DND-41 (cell line): ENCODE measurements at regions not wholly inside any gene's neighbourhood (a gene's known extent, or its start where the extent isn't known, plus 50 kb on each side); places are given as distances from the start of the nearest gene placed in this dataset.

Source experiments
- ATAC-seq: fragments of 200-7000 bp; cut with Tn5 transposase; 3 replicates; pipeline ENCODE4 v1.9.1; 2021; ENCODE audit warnings: low read depth; ENCODE audit not compliant: insufficient read depth
- DNase-seq: peaks from one replicate; pipeline ENCODE4 v3.0.0-alpha.2; 2020
- H2AFZ ChIP-seq: 2 replicates; pipeline ENCODE4 v1.6.0; 2012; ENCODE audit warnings: low read depth, low read length
- H3K27ac ChIP-seq: 2 replicates; pipeline ENCODE4 v1.5.1; 2012; ENCODE audit warnings: low read length, inconsistent platforms
- H3K27me3 ChIP-seq: fragments of 200-600 bp; sonication (generic); 2 replicates; pipeline ENCODE4 v1.6.0; 2012; ENCODE audit warnings: low read length, mild to moderate bottlenecking, inconsistent platforms; ENCODE audit not compliant: insufficient read depth, poor library complexity
- H3K36me3 ChIP-seq: 2 replicates; pipeline ENCODE4 v1.5.1; 2012; ENCODE audit warnings: low read length, inconsistent platforms; ENCODE audit not compliant: insufficient read depth
- H3K4me1 ChIP-seq: 2 replicates; pipeline ENCODE4 v1.5.1; 2012; ENCODE audit warnings: mild to moderate bottlenecking, low read length; ENCODE audit not compliant: insufficient read depth
- H3K4me2 ChIP-seq: 2 replicates; pipeline ENCODE4 v1.6.0; 2012; ENCODE audit warnings: mild to moderate bottlenecking, moderate library complexity, low read length, inconsistent platforms; ENCODE audit not compliant: insufficient read depth
- H3K4me3 ChIP-seq, 2 experiments: fragments of 200-600 bp in 1 of 2; shearing (Covaris generic) in 1 of 2; 2 replicates each; pipeline ENCODE4 v1.5.1; 2012 to 2016; ENCODE audit warnings: inconsistent platforms in 2 of 2, low read length in 2 of 2, mild to moderate bottlenecking in 2 of 2, low read depth in 1 of 2, moderate library complexity in 1 of 2
- H3K79me2 ChIP-seq: 2 replicates; pipeline ENCODE4 v1.6.0; 2012; ENCODE audit warnings: low read length, inconsistent platforms; ENCODE audit not compliant: insufficient read depth
- H3K9ac ChIP-seq: 2 replicates; pipeline ENCODE4 v1.6.0; 2012; ENCODE audit warnings: low read depth, mild to moderate bottlenecking, inconsistent platforms, low read length, moderate library complexity
- H3K9me3 ChIP-seq: 2 replicates; pipeline ENCODE4 v1.5.1; 2012; ENCODE audit warnings: low read length, moderate library complexity, mild to moderate bottlenecking, inconsistent platforms; ENCODE audit not compliant: insufficient read depth, severe bottlenecking
- H4K20me1 ChIP-seq: 2 replicates; pipeline ENCODE4 v1.6.0; 2012; ENCODE audit warnings: low read length; ENCODE audit not compliant: insufficient read depth
- EZH2 ChIP-seq: IDR thresholded peaks from 3 replicates; pipeline ENCODE4 v1.6.1; 2012; ENCODE audit warnings: borderline replicate concordance, low read depth, mild to moderate bottlenecking, moderate library complexity, low read length, inconsistent platforms; ENCODE audit not compliant: severe bottlenecking
- TF ChIP-seq, protein P1 (sequence below): IDR thresholded peaks from 2 replicates; pipeline ENCODE4 v1.5.1; 2012; ENCODE audit warnings: borderline replicate concordance, low read length, moderate library complexity, mild to moderate bottlenecking; ENCODE audit not compliant: poor library complexity, severe bottlenecking; ENCODE audit errors: extremely low read depth

GRCh38 chr6:40082278-40083043, 148.2 kb upstream of the MOCS1 start:
- Histone ChIP-seq H3K4me3 (no peak overlapping the region), H3K27me3 (peaks cover 5% of the 10 kb centered on the region), H3K9ac (no peak overlapping the region), H3K9me3 (no peaks in the 10 kb centered on the region), H4K20me1 (no peaks in the 10 kb centered on the region), H3K79me2 (no peaks in the 10 kb centered on the region), H3K36me3 (no peaks in the 10 kb centered on the region), H2AFZ (no peak overlapping the region), H3K4me2 (no peak overlapping the region), H3K27ac (no peak overlapping the region), H3K4me1 (no peaks in the 10 kb centered on the region)
- DNase-seq (no peak), ATAC-seq (no peak)
- no peak for TF ChIP-seq EZH2
- TF ChIP-seq, protein P1, sequence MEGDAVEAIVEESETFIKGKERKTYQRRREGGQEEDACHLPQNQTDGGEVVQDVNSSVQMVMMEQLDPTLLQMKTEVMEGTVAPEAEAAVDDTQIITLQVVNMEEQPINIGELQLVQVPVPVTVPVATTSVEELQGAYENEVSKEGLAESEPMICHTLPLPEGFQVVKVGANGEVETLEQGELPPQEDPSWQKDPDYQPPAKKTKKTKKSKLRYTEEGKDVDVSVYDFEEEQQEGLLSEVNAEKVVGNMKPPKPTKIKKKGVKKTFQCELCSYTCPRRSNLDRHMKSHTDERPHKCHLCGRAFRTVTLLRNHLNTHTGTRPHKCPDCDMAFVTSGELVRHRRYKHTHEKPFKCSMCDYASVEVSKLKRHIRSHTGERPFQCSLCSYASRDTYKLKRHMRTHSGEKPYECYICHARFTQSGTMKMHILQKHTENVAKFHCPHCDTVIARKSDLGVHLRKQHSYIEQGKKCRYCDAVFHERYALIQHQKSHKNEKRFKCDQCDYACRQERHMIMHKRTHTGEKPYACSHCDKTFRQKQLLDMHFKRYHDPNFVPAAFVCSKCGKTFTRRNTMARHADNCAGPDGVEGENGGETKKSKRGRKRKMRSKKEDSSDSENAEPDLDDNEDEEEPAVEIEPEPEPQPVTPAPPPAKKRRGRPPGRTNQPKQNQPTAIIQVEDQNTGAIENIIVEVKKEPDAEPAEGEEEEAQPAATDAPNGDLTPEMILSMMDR: no peak

- H3K79me2 ChIP-seq: no peaks in the 10 kb centered on the region
- no peak overlapping the region for H3K27ac ChIP-seq
- no peaks in the 10 kb centered on the region for H3K36me3 ChIP-seq
- H3K9me3 ChIP-seq: no peaks in the 10 kb centered on the region
- ATAC-seq (no peak), DNase-seq (no peak)
- H3K27me3 ChIP-seq: peaks cover 5% of the 10 kb centered on the region
- no peaks in the 10 kb centered on the region for H3K4me1 ChIP-seq
- H3K9ac ChIP-seq: no peak overlapping the region
- no peaks in the 10 kb centered on the region for H4K20me1 ChIP-seq
- no peak overlapping the region for H2AFZ ChIP-seq
- TF ChIP-seq EZH2: no peak
- TF ChIP-seq, protein P1: no peak
- H3K4me3 ChIP-seq: no peak overlapping the region
- no peak overlapping the region for H3K4me2 ChIP-seq
These were observed 143.5 kb upstream of the MOCS1 start for GRCh38 chr6:40077736-40078135.

- ATAC-seq: no peak
- no peaks in the 10 kb centered on the region for H3K4me1 ChIP-seq
- H3K36me3 ChIP-seq: no peaks in the 10 kb centered on the region
- no peak overlapping the region for H3K9ac ChIP-seq
- no peak overlapping the region for H3K4me2 ChIP-seq
- no peak overlapping the region for H3K27ac ChIP-seq
- no peak overlapping the region for H3K4me3 ChIP-seq
- TF ChIP-seq EZH2: no peak
- TF ChIP-seq, protein P1: no peak
- H3K27me3 ChIP-seq: peaks cover 5% of the 10 kb centered on the region
- no peaks in the 10 kb centered on the region for H3K79me2 ChIP-seq
- no peak overlapping the region for H2AFZ ChIP-seq
- H3K9me3 ChIP-seq: no peaks in the 10 kb centered on the region
- H4K20me1 ChIP-seq: no peaks in the 10 kb centered on the region
- DNase-seq: no peak
These were observed 143.1 kb upstream of the MOCS1 start for GRCh38 chr6:40077315-40077714.
